PC-3 (cell line): ENCODE measurements at regions not wholly inside any gene's neighbourhood (a gene's known extent, or its start where the extent isn't known, plus 50 kb on each side); places are given as distances from the start of the nearest gene placed in this dataset.

Experiments used
- ATAC-seq: fragments of 200-7000 bp; cut with Tn5 transposase; 2 replicates; pipeline ENCODE4 v1.9.1; 2020; ENCODE audit warnings: mild to moderate bottlenecking, moderate library complexity
- BruUV-seq: library from RNA; stranded (reverse); fragments of 400-500 nt; replicated peaks from 2 replicates; lab custom pipeline; 2021; lab: Mats Ljungman, UMichigan
- CTCF ChIA-PET: fragments of 300-600 bp; sonication (Branson Sonifier 250); formaldehyde crosslinking; loops from one replicate; lab custom pipeline; 2022; ENCODE audit warnings: antibody characterized with exemption; lab: Charles Lee
- POLR2A ChIA-PET: fragments of 300-600 bp; sonication (Branson Sonifier 250); formaldehyde crosslinking; loops from one replicate; lab custom pipeline; 2022; ENCODE audit warnings: antibody characterized with exemption; ENCODE audit not compliant: unreplicated experiment; lab: Charles Lee
- DNase-seq: peaks from one replicate; pipeline ENCODE4 v3.0.0-alpha.2; 2015
- H2AFZ ChIP-seq: fragments of 300-600 bp; sonication (generic); 2 replicates; pipeline ENCODE4 v1.6.0; 2016; ENCODE audit warnings: antibody characterized with exemption, low read length
- H3F3A ChIP-seq: fragments of 300-600 bp; sonication (generic); one replicate; pipeline ENCODE4 v1.6.0; 2017; ENCODE audit warnings: antibody characterized with exemption, low read length, control low read depth, mild to moderate bottlenecking; ENCODE audit not compliant: unreplicated experiment
- H3K27ac ChIP-seq: fragments of 300-600 bp; sonication (generic); 2 replicates; pipeline ENCODE4 v1.5.1; 2016; ENCODE audit warnings: mild to moderate bottlenecking, low read length
- H3K27me3 ChIP-seq: fragments of 300-600 bp; sonication (generic); 2 replicates; pipeline ENCODE4 v1.6.1; 2016; ENCODE audit warnings: low read length, mixed read lengths
- H3K36me3 ChIP-seq: fragments of 300-600 bp; sonication (generic); 2 replicates; pipeline ENCODE4 v1.6.1; 2016; ENCODE audit warnings: low read depth, mixed run types, low read length, mixed read lengths
- H3K4me1 ChIP-seq: fragments of 300-600 bp; sonication (generic); 2 replicates; pipeline ENCODE4 v1.5.1; 2016; ENCODE audit warnings: low read length; ENCODE audit not compliant: insufficient read depth
- H3K4me2 ChIP-seq: fragments of 300-600 bp; sonication (generic); 2 replicates; pipeline ENCODE4 v1.6.0; 2016; ENCODE audit warnings: low read length
- H3K4me3 ChIP-seq: fragments of 300-600 bp; sonication (generic); 2 replicates; pipeline ENCODE4 v1.5.1; 2016; ENCODE audit warnings: mild to moderate bottlenecking, low read length, mixed read lengths
- H3K79me2 ChIP-seq: fragments of 300-600 bp; sonication (generic); 2 replicates; pipeline ENCODE4 v1.6.1; 2017; ENCODE audit warnings: low read length, mixed read lengths
- H3K9ac ChIP-seq: fragments of 300-600 bp; sonication (generic); 2 replicates; pipeline ENCODE4 v1.6.0; 2016; ENCODE audit warnings: mild to moderate bottlenecking, low read length
- H3K9me2 ChIP-seq: fragments of 300-600 bp; sonication (generic); replicated peaks from 2 replicates; pipeline ENCODE4 v1.6.1; 2016; ENCODE audit warnings: mixed run types, low read length, mixed read lengths
- H3K9me3 ChIP-seq: fragments of 300-600 bp; sonication (generic); 2 replicates; pipeline ENCODE4 v1.6.1; 2016; ENCODE audit warnings: low read length, mixed read lengths
- H4K20me1 ChIP-seq: fragments of 300-600 bp; sonication (generic); 2 replicates; pipeline ENCODE4 v1.6.1; 2016; ENCODE audit warnings: low read length, mixed read lengths
- CTCF ChIP-seq: fragments of 300-600 bp; sonication (generic); conservative IDR thresholded peaks from 2 replicates; pipeline ENCODE4 v1.5.1; 2017; ENCODE audit warnings: antibody characterized with exemption, low read depth, mild to moderate bottlenecking, low read length
- EZH2 ChIP-seq: fragments of 300-600 bp; sonication (generic); IDR thresholded peaks from one replicate; pipeline ENCODE4 v1.6.1; 2017; ENCODE audit warnings: antibody characterized with exemption, mild to moderate bottlenecking, low read length; ENCODE audit not compliant: unreplicated experiment
- EZH2phosphoT487 ChIP-seq: fragments of 300-600 bp; sonication (generic); IDR thresholded peaks from 2 replicates; pipeline ENCODE4 v1.6.1; 2018; ENCODE audit warnings: mild to moderate bottlenecking, antibody characterized with exemption, low read length, borderline replicate concordance
- intact Hi-C: fragments of 100-400 bp; cut with micrococcal nuclease; formaldehyde crosslinking; loops from 2 replicates; pipeline ENCODE4 v1.9.0; 2023

- no peak overlapping the region for H3K27ac ChIP-seq
- no TSS peak for BruUV-seq
- H3K9me3 ChIP-seq: no peaks in the 10 kb centered on the region
- intact Hi-C loops: no loop called here
- TF ChIP-seq EZH2phosphoT487 (no peak), EZH2 (no peak)
- no peaks in the 10 kb centered on the region for H3K9me2 ChIP-seq
- CTCF ChIA-PET: no interaction called here
- no peaks in the 10 kb centered on the region for H3K79me2 ChIP-seq
- H4K20me1 ChIP-seq: no peaks in the 10 kb centered on the region
- H3K4me1 ChIP-seq: peaks cover 14% of the 10 kb centered on the region
- H3K4me3 ChIP-seq: no peak overlapping the region
- no peak overlapping the region for H2AFZ ChIP-seq
- no peak for ATAC-seq
- no peaks in the 10 kb centered on the region for H3F3A ChIP-seq
- POLR2A ChIA-PET: no interaction called here
- no peak overlapping the region for H3K9ac ChIP-seq
- no peaks in the 10 kb centered on the region for H3K27me3 ChIP-seq
- no peak overlapping the region for H3K4me2 ChIP-seq
- no peaks in the 10 kb centered on the region for H3K36me3 ChIP-seq
- no peak for DNase-seq
Observed at GRCh38 chr2:65532326-65532725, 99.9 kb upstream of the SPRED2 start.

- no peaks in the 10 kb centered on the region for H3K9me3 ChIP-seq
- H3K36me3 ChIP-seq: no peaks in the 10 kb centered on the region
- peak overlapping the region; percentile 16 for H3K27ac ChIP-seq
- DNase-seq (peak; percentile 87), ATAC-seq (peak; percentile 83)
- peaks cover 14% of the 10 kb centered on the region for H3K4me1 ChIP-seq
- CTCF ChIA-PET: no interaction called here
- POLR2A ChIA-PET: no interaction called here
- H3K27me3 ChIP-seq: no peaks in the 10 kb centered on the region
- no peaks in the 10 kb centered on the region for H3F3A ChIP-seq
- no peak overlapping the region; the same call in 1 of the 2 replicates for H2AFZ ChIP-seq
- TF ChIP-seq EZH2phosphoT487: no peak
- TF ChIP-seq EZH2: no peak
- no peak for TF ChIP-seq CTCF
- BruUV-seq: no TSS peak
- no peaks in the 10 kb centered on the region for H4K20me1 ChIP-seq
- no peaks in the 10 kb centered on the region for H3K79me2 ChIP-seq
- intact Hi-C loops: no loop called here
- peak overlapping the region; percentile 37 for H3K4me2 ChIP-seq
- no peaks in the 10 kb centered on the region for H3K9me2 ChIP-seq
- H3K4me3 ChIP-seq: no peak overlapping the region
- H3K9ac ChIP-seq: no peak overlapping the region
Observed at GRCh38 chr2:65530547-65531320, 98.3 kb upstream of the SPRED2 start.

- Histone ChIP-seq H3K27ac (no peak overlapping the region), H3K79me2 (no peaks in the 10 kb centered on the region), H4K20me1 (no peaks in the 10 kb centered on the region), H3K4me3 (no peak overlapping the region), H3K9me2 (no peaks in the 10 kb centered on the region), H3K27me3 (no peaks in the 10 kb centered on the region), H3K9ac (no peak overlapping the region), H3K9me3 (no peaks in the 10 kb centered on the region), H3F3A (no peaks in the 10 kb centered on the region), H3K36me3 (no peaks in the 10 kb centered on the region), H2AFZ (no peak overlapping the region), H3K4me2 (no peak overlapping the region), H3K4me1 (peaks cover 14% of the 10 kb centered on the region)
- CTCF ChIA-PET: no interaction called here
- TF ChIP-seq CTCF (no peak), EZH2 (no peak), EZH2phosphoT487 (no peak)
- DNase-seq (no peak), ATAC-seq (no peak)
- no TSS peak for BruUV-seq
- intact Hi-C loops: no loop called here
- POLR2A ChIA-PET: no interaction called here
Observed at GRCh38 chr2:65529419-65529818, 97.0 kb upstream of the SPRED2 start.
